GM19239 (cell line): ENCODE measurements at regions not wholly inside any gene's neighbourhood (a gene's known extent, or its start where the extent isn't known, plus 50 kb on each side); places are given as distances from the start of the nearest gene placed in this dataset.
A peak's percentile ranks its signal among the peaks of the same experiment; 100 is the strongest.

Experiments used
- DNase-seq: peaks from one replicate; pipeline ENCODE4 v3.0.0; 2011; ENCODE audit warnings: low spot score; ENCODE audit not compliant: insufficient read length
- FAIRE-seq: peaks from 2 replicates; lab custom pipeline; 2011; peaks lifted over from hg19 to GRCh38; lab: Jason Lieb, UNC

DNA sequence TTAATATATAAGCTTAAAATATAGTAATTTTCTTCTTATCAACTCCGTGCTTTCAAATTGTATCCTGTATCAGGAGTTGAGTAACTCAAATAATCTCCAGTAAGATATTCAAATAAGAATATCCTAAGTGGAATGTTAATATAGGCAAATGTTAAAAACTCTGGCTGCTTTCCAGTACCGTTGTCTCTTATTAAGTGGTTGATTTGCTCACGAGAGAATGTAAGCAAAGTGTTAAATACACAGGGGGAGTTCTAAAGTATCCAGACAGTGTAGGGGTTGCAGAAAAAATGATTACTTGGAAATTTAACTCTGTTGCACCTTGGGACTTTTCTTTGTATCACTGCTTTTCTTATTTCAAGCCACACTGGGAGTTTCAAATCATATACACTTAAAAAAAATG lies 478.9 kb upstream of the TBL1XR1 start:
- no peak for FAIRE-seq
- DNase-seq, result no peak

DNA sequence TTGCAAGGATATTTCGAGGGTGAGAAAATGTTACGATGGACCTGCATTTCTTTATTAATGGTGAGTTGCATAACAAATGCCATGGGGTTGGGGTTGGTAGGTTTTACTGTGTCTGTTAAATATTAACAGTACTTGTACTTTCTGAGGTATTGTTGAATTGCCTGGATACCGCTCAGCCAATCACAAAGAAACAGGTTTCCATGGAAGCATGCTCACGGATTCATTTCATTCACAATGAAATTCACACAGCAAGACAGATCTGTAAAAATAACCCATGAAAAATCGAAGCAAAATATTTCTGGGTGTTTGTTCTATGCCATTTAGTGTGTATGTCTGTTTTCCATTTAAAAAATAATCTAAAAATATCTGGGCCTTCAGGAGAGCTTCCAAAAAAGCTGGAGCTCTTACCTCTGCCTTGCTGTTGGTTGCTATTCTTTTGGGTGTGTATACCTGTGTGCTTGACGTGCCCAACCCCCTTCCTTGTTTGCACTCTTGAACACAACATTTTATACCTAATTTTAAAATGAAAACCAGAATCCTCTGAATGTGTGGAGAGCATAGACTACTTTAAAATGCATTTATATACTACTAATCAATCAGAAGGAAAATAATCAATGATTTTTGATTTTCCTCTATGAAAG lies 479.8 kb upstream of the TBL1XR1 start:
- DNase-seq (no peak), FAIRE-seq (no peak)

DNA sequence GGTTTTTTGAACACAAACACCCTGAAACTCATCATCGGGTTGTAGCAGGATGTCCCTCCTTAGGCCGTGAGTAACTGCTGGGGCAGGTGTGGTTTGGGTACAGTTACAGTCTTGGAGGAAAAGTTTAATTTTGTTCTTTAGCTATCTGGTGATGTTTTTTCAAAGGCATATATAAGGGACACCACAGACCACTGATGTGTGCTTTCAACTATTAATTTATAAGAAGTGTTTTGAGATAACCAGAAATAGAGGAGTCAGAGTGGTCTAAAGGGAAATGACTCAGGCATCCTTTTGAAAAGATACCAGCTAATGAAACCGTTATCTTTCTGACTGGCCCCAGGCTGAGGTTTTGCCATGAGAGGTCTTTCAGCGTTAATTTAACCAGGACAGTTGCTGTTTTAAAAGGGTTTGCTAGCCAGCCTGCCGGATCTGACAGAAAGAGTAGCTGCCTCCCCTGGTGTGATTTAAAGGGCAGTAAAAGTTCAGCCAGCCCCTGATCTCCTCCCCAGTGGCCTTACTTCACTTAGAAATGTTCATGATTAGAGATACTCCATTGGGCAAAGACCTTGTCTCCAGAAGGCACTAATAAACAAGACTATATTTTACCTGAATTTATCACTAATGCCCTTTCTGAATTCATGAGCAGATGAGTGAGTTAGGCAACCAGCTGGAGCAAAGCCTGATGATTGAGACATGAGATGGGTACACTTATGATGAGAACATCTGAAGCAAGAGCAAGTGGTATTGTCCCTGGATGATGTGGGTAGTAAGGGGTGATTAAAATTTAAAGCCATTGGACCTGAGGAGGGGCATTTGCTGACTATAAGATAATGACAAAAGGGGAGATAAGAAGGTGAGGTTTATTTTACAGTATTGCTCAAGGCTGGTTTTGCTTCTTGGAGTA lies 482.5 kb upstream of the TBL1XR1 start:
- DNase-seq (no peak), FAIRE-seq (peak; percentile 74)

DNA sequence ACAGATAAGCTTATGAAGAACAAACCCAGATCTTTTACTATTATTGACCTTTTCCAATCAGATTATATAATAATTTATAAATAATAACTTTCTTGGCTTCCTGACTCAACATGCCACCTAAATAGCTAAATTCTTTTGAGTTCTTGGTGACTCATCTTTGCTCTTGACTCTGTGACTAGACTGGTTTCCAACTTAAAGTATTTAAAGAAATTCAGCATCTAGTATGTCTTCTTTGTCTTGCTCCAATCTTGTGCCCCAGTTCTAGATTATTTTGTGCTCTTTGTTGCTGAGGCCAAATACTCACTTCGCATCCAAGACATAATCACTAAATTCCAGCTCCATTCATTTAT lies 483.2 kb upstream of the TBL1XR1 start:
- DNase-seq, result no peak

DNA sequence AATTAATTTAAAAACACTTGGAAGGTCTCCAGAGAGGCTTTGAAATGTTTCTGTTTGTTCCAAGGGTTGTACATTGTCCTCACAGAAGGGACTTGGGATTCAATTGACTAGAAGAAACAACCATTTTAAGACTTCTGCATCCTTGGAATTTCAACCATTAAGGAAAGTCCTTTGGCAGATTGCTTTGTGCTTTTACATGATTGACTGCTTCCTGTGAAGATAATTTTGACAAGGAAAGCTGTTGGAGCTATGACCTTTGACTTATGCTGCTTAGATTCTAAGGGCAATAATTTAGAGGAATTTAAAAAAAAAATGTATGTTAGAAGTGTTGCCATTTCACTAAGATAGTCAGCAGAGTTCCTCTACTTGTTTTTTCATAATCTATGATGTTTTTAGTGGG lies 483.9 kb upstream of the TBL1XR1 start:
- FAIRE-seq (no peak), DNase-seq (no peak)

More for the DNA sequence above, 483.2 kb upstream of the TBL1XR1 start:
- no peak for FAIRE-seq

DNA sequence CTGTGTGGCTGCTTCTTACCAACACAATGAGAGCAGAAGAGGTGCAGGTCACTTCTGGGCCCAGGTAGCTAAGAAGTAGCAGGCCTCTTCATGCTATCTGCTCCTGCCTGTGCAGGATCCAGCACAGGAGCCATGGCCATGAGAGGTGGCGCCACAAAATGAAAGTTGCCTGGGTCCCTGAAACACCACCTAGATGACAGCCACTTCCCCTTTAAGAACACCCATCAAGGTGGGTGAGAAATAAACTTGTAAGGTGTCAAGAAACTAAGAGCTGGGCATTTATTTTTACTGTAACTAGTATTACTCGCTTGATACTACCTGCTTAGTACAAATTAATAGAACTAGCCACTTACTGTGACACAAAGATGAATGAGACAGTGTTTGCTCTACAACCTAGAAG lies 484.6 kb upstream of the TBL1XR1 start:
- FAIRE-seq, result peak; percentile 71

DNA sequence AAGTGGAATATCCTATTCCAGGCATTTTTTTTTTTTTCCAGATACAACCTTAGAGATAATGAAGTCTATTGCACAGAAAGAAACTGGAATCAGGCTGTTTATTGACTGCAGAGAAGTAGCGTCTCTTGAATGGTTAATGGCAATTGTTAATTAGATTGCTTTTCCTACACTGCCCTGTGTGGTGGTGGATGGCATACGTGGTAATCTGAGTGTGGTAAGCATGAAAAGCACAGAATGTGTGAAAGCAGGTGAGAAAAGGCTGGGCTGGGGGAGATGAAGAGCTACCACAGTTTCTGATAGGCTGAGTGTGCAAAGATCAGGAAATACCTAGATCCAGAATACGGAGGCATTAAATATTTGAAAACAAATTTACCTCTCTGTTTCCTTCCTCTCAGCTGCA lies 486.3 kb upstream of the TBL1XR1 start:
- DNase-seq (no peak), FAIRE-seq (no peak)

More for the DNA sequence above, 484.6 kb upstream of the TBL1XR1 start:
- DNase-seq, result no peak

DNA sequence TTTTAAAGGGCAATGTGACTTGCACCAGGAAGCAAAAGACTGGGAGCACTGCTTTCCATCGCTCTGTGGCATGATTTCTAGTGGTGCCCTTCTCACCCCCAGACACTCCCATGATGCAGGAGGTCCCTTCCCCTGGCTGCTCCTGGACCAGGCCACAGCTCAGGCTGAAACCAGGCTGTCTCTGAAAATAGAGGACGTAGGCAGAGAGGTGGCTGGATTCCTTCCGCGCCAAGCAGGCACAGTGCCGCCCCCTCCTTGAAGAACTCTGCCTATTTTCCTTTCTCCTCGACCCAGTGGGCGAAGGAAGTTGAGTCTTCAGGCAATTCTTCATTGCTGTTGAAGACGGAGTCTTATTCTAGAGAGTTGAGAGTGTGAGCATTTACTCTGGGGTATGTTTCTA lies 489.4 kb upstream of the TBL1XR1 start:
- FAIRE-seq (no peak), DNase-seq (no peak)

DNA sequence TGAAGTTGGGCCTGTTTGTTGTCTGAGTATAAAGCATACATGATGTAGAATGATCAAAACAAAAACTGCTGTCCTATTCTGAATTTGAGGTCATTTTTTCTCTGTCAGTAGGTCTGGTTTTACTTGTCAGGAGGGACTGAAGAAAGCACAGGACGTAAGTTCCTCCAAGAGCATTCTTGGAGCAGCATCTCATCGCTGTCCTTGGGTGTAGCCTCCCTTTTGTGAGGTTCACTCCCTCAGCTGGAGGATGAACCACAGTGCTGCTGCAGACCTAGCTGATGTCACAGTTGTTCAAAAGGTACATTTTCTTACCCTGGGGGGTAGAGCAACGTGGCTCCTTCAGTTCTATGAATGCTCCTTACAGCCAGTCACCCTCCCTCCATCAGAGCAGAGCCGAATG lies 490.0 kb upstream of the TBL1XR1 start:
- DNase-seq (no peak), FAIRE-seq (no peak)

DNA sequence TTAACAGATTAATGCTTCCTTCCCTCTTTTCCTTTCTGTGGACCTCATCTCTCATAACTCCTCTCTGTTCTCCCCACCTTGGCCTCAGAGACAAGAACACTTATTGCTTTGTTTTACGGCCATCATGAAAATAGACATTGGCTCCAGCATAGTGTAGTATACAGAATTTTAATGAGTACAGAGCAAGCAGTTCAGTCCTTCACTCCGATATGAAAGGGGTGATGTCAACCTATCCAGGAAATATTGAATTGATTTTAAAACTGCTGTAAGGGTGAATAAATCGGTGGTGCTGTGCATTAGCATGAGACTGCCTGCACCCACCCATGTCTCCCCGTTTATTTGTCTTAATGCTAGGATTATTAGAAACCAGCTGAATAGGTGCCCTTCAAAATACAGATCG lies 490.9 kb upstream of the TBL1XR1 start:
- FAIRE-seq, result no peak
- DNase-seq, result no peak

DNA sequence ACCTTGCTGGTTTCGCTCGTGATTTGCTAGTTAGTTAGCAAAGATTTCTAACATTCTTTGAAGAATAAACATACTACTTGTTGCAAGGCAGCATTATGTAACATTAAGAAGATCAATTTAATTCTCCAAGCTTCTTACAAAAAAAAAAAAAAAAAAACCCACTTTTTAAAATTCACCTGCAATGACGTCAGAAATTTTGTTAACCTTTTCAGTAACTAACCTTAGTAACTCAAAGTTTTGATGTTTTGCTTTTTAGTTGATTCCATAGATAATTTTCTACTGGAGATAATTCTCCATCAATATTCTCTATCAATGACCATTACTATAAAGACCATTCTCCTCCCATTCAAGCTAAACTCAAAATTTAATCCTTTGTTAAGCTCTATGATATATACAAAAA lies 491.8 kb upstream of the TBL1XR1 start:
- FAIRE-seq (no peak), DNase-seq (no peak)

DNA sequence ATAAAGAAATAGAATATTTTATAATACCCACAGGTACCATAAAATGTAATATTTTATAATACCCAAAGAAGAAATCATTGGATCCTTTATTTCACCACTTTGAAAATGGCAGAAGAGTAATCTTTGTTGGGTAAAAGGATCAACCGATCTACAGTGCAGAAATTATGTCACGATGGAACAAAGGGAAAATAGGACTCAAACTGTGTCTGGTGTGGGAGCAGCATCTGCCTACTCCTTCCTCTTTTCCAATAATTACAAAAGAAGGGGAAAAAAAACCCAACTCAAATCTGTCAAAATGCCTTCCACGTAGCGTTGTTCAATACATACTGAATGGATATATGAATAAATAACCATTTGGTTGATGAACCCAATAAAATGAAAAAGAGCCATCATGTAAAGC lies 492.6 kb upstream of the TBL1XR1 start:
- FAIRE-seq, result no peak
- no peak for DNase-seq

DNA sequence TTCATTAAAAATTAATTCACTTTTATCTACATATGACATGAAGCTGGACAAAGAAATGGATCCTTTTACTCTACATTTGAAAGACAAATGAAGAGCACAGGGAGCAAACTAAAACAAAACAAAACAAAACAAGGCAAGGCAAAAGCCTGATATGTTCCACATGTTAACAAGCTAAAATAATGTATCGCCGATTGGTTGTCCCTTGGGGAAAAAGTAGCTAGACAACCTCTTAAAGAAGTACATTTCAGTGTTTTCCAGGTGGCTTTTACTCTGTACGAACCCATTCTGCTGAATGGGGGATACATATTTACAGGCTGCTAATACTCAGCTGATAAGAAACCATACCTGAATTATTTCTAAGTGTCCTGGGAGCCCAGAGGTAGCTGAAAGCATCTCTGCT lies 493.0 kb upstream of the TBL1XR1 start:
- no peak for FAIRE-seq
- no peak for DNase-seq

DNA sequence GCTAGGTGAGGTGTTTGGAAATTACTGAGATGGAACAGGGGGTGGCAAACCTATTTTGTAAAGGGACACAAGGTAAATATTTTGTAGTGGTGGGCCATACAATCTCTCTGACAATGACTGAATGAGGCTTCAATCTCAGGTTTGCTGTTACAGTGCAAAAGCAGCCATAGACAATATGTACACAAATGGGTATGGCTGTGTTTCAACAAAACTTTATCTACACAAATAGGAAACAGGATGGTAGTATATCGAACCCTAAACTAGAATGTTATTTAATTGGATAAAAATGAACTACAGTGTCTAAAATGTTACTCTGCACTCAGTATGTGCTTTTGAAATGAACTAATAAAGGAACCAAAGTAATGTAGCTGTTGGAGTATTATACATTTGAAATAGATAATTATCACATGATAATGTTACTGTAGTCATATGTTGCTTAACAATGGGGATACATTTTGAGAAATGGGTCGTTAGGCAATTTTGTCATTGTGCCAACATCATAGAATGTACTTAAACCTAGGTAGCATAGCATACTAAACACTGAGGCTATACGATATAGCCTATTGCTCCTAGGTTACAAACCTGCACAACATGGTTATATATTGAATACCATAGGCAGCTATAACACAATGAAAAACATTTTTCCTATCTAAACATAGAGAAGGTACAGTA lies 495.2 kb upstream of the TBL1XR1 start:
- FAIRE-seq (no peak), DNase-seq (no peak)

DNA sequence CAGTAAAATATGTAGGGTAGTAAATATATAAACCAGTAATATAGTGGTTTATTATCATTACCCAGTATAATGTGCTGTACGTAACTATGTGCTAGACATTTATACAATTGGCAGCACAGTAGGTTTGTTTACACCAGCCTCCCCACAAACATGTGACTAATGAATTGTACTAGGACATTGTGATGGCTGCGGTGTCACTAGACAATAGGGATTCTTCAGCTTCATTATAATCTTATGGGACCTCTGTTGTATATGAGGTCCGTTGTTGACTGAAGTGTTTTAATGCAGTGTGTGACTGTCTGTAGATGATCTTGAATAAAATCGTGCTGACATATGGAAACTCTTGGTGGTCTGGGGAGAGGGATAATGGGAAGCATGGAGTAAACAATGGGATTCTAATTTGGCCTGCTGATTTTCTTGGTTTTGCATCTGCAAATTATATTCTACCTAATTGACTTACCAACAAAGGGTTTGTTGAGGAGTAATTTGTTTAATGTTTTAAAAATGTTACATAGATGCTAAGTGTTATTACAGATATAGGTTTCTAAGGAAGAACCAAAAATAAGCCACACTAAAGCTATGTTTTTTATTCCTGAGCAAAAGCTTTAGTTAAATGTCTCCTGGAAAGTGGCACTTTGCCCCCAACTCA lies 496.5 kb upstream of the TBL1XR1 start:
- FAIRE-seq (no peak), DNase-seq (no peak)

DNA sequence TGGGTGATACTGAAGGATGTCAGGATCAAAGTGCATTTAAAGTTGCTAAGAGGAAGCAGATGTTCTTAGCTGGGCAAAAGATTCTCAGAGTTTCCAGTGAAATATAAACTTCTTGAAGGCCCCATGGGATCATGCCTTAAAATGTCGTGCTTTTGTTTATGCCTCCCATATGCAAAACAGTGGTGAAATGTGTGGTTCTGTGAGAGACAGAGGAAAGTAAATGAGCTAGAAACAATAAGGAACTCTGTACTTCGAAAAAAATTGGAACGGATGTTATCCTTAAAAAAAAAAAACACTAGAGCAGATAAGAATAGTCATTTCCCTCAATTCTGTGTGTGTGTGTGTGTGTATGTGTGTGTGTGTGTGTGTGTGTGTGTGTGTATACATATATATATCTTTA lies 497.0 kb upstream of the TBL1XR1 start:
- FAIRE-seq, result no peak
- no peak for DNase-seq

DNA sequence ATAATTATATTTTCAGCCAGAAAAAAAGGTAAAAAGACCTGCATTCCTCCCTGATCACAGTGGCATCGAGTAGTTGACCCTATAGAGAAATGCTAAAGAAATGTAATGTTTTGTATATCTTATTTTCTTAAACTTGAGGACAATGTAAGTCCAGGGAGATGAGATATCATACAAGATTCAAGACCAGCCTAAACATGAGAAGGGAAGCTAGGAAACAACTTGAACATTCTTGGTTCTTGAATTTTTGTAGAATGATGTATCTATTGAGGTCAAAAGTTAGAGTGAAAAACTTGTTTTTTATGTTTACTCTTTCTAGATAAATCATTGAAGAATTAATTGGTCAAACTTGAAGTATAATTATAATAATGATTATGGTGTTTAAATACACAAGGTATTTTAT lies 497.7 kb upstream of the TBL1XR1 start:
- FAIRE-seq, result no peak
- no peak for DNase-seq

DNA sequence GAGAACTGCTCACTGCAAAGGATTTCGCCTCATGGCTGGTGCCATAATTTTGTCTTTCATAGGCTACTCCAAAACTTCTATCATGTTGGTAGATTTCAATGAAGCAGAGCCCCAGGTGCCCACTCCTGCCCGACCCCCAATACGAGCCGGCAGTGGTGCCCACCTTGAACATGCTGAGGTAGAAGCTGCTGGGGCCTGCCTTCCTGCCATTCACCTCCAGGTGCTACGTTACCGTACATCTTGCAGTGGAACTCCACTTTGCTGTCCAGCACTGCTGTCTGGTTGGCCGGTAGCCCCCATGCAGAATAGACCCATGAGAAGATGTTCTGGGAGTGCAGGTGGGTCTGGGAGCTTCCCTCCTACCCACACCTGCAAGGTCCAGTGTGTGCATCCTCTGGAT lies 502.8 kb upstream of the TBL1XR1 start:
- DNase-seq (no peak), FAIRE-seq (no peak)

DNA sequence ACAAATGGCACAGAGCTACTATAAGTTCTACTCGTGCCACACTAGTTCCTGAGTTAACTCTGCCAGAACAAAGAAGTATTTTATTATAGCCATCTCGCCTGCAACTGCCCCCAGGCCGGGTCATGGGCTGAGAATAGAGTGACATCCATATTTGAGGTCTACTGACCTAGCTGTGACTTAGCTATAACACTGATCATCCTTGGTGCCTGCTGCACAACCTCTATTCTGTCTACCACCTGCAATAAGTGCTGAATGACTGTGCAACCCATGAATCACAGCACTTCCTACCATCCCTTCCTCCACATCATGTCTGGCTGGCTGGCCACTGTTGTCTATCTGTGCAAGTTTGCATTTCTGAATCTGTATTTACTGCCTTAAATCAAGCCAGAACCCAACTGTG lies 506.5 kb upstream of the TBL1XR1 start:
- FAIRE-seq (no peak), DNase-seq (no peak)

DNA sequence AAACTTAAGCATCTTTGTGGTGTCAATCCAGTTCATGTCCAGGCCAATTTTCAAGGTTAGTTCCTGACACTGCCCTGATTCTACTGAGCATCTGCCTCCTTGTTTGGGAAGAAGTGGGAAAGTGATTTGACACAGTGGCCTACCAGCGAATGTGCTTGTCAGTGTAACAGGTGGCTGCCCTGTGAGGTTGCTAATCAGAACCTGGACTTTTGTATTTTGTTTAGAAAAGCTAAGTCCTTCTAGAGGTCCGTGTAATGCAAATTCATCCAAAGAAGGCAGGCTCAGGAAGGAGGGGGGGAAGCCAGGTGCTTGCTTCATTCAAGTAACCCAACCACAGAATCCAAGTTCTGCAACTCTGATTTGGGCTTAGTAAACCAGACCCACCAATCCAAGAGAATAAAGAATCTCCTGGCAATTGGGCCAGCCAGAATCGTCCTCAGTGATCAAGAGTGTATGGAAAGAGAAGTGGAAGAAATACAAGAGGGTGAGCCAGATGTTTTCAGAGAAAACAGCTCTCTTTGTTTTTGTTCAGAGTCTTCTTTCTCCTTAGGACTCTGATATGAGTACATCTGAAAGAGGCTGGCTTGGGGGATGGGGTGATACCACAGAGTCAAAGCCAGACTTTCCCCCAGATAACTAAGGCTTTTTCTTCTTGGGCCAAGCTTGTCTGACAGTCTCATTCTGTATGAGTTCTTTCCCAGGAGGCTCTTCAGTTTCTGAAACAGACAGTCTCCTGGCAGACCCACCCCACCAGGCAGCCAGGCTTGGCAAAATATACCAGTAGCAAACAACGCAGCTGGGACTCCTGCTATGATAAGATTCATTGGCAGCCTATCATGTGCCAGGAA lies 508.9 kb upstream of the TBL1XR1 start:
- no peak for FAIRE-seq
- no peak for DNase-seq
